Adipocyte (in vitro differentiated cells): ENCODE measurements at regions not wholly inside any gene's neighbourhood (a gene's known extent, or its start where the extent isn't known, plus 50 kb on each side); places are given as distances from the start of the nearest gene placed in this dataset.
"Not testable (repeated sequence)": the region's sequence is repeated elsewhere in the genome, so short reads cannot be mapped to it uniquely, and the experiment has no call there.

ENCODE experiments used
- DNase-seq: peaks from one replicate; pipeline ENCODE4 v3.0.0-alpha.2; 2015; ENCODE audit warnings: low read depth
- H3K27me3 ChIP-seq: replicated peaks from 2 replicates; pipeline ENCODE4 v1.7.0; 2013; ENCODE audit warnings: mild to moderate bottlenecking, low read length, moderate library complexity; ENCODE audit not compliant: control insufficient read depth, insufficient read depth
- H3K36me3 ChIP-seq: 2 replicates; pipeline ENCODE4 v1.7.0; 2013; ENCODE audit warnings: low read length, mild to moderate bottlenecking, moderate library complexity; ENCODE audit not compliant: control insufficient read depth, insufficient read depth, severe bottlenecking
- H3K4me1 ChIP-seq: 2 replicates; pipeline ENCODE4 v1.7.0; 2013; ENCODE audit warnings: mild to moderate bottlenecking, low read length, moderate library complexity; ENCODE audit not compliant: control insufficient read depth, insufficient read depth
- H3K4me3 ChIP-seq: 2 replicates; pipeline ENCODE4 v1.7.0; 2013; ENCODE audit warnings: mild to moderate bottlenecking, low read length, moderate library complexity
- H3K9ac ChIP-seq: 2 replicates; pipeline ENCODE4 v1.7.0; 2013; ENCODE audit warnings: mild to moderate bottlenecking, low read length, moderate library complexity
- H3K9me3 ChIP-seq: 2 replicates; pipeline ENCODE4 v1.7.0; 2013; ENCODE audit warnings: mild to moderate bottlenecking, low read length, moderate library complexity; ENCODE audit not compliant: control insufficient read depth

- Histone ChIP-seq H3K4me1 (peaks cover 12% of the 10 kb centered on the region), H3K4me3 (no peak overlapping the region), H3K9me3 (no peaks in the 10 kb centered on the region), H3K27me3 (no peaks in the 10 kb centered on the region), H3K36me3 (no peaks in the 10 kb centered on the region), H3K9ac (no peak overlapping the region)
- no peak for DNase-seq
Observed at GRCh38 chr2:149773006-149773405, 185.4 kb upstream of the MMADHC start.

- no peaks in the 10 kb centered on the region for H3K27me3 ChIP-seq
- DNase-seq: peak; percentile 49
- peaks cover 35% of the 10 kb centered on the region for H3K4me1 ChIP-seq
- peak overlapping the region; percentile 47 for H3K4me3 ChIP-seq
- H3K9me3 ChIP-seq: no peaks in the 10 kb centered on the region
- no peaks in the 10 kb centered on the region for H3K36me3 ChIP-seq
- no peak overlapping the region for H3K9ac ChIP-seq
Observed at GRCh38 chr2:149768320-149768799, 180.8 kb upstream of the MMADHC start.

GRCh38 chr2:149767516-149767974, 180.0 kb upstream of the MMADHC start:
- DNase-seq: peak; percentile 39
- Histone ChIP-seq H3K27me3 (no peaks in the 10 kb centered on the region), H3K4me3 (peak overlapping the region; percentile 47)

GRCh38 chr2:149766339-149766738, 178.8 kb upstream of the MMADHC start:
- Histone ChIP-seq H3K27me3 (no peaks in the 10 kb centered on the region), H3K4me3 (no peak overlapping the region), H3K9me3 (no peaks in the 10 kb centered on the region), H3K4me1 (peaks cover 30% of the 10 kb centered on the region), H3K9ac (no peak overlapping the region), H3K36me3 (no peaks in the 10 kb centered on the region)
- no peak for DNase-seq

More at GRCh38 chr2:149767516-149767974, 180.0 kb upstream of the MMADHC start:
- no peaks in the 10 kb centered on the region for H3K9me3 ChIP-seq
- H3K4me1 ChIP-seq: peaks cover 30% of the 10 kb centered on the region
- H3K9ac ChIP-seq: peak overlapping the region; percentile 2
- no peaks in the 10 kb centered on the region for H3K36me3 ChIP-seq

- Histone ChIP-seq H3K27me3 (no peaks in the 10 kb centered on the region), H3K4me1 (peaks cover 30% of the 10 kb centered on the region), H3K4me3 (no peak overlapping the region), H3K9me3 (no peaks in the 10 kb centered on the region), H3K9ac (no peak overlapping the region), H3K36me3 (no peaks in the 10 kb centered on the region)
- no peak for DNase-seq
Observed at GRCh38 chr2:149765636-149766035, 178.1 kb upstream of the MMADHC start.

GRCh38 chr2:149765003-149765402, 177.4 kb upstream of the MMADHC start:
- Histone ChIP-seq H3K9me3 (no peaks in the 10 kb centered on the region), H3K9ac (no peak overlapping the region), H3K36me3 (no peaks in the 10 kb centered on the region), H3K4me3 (no peak overlapping the region), H3K4me1 (peaks cover 30% of the 10 kb centered on the region), H3K27me3 (no peaks in the 10 kb centered on the region)
- DNase-seq: no peak

- Histone ChIP-seq H3K4me3 (no peak overlapping the region), H3K9ac (no peak overlapping the region), H3K27me3 (no peaks in the 10 kb centered on the region), H3K4me1 (peaks cover 27% of the 10 kb centered on the region), H3K9me3 (no peaks in the 10 kb centered on the region), H3K36me3 (no peaks in the 10 kb centered on the region)
- no peak for DNase-seq
Observed at GRCh38 chr2:149763358-149763757, 175.8 kb upstream of the MMADHC start.

- Histone ChIP-seq H3K4me3 (no peak overlapping the region), H3K9ac (no peak overlapping the region), H3K36me3 (no peaks in the 10 kb centered on the region), H3K4me1 (peaks cover 9% of the 10 kb centered on the region), H3K27me3 (no peaks in the 10 kb centered on the region), H3K9me3 (no peaks in the 10 kb centered on the region)
- DNase-seq: no peak
Observed at GRCh38 chr2:149761611-149762010, 174.0 kb upstream of the MMADHC start.

- H3K4me3 ChIP-seq, H3K36me3 ChIP-seq, DNase-seq, H3K9me3 ChIP-seq, H3K9ac ChIP-seq, H3K27me3 ChIP-seq, H3K4me1 ChIP-seq: not testable (repeated sequence)
Observed at GRCh38 chr2:149759382-149759781, 171.8 kb upstream of the MMADHC start.

- not testable (repeated sequence) for DNase-seq, H3K9me3 ChIP-seq, H3K27me3 ChIP-seq, H3K4me1 ChIP-seq, H3K9ac ChIP-seq, H3K36me3 ChIP-seq, H3K4me3 ChIP-seq
Observed at GRCh38 chr2:149754722-149755121, 167.1 kb upstream of the MMADHC start.

- no peak overlapping the region for H3K4me3 ChIP-seq
- no peaks in the 10 kb centered on the region for H3K27me3 ChIP-seq
- H3K9me3 ChIP-seq: no peaks in the 10 kb centered on the region
- H3K9ac ChIP-seq: no peak overlapping the region
- peaks cover 23% of the 10 kb centered on the region for H3K4me1 ChIP-seq
- H3K36me3 ChIP-seq: no peaks in the 10 kb centered on the region
- DNase-seq: no peak
Observed at GRCh38 chr2:149747456-149747855, 159.9 kb upstream of the MMADHC start.
